ENCODE measurements at regions not wholly inside any gene's neighbourhood (a gene's known extent, or its start where the extent isn't known, plus 50 kb on each side); places are given as distances from the start of the nearest gene placed in this dataset.

DNA sequence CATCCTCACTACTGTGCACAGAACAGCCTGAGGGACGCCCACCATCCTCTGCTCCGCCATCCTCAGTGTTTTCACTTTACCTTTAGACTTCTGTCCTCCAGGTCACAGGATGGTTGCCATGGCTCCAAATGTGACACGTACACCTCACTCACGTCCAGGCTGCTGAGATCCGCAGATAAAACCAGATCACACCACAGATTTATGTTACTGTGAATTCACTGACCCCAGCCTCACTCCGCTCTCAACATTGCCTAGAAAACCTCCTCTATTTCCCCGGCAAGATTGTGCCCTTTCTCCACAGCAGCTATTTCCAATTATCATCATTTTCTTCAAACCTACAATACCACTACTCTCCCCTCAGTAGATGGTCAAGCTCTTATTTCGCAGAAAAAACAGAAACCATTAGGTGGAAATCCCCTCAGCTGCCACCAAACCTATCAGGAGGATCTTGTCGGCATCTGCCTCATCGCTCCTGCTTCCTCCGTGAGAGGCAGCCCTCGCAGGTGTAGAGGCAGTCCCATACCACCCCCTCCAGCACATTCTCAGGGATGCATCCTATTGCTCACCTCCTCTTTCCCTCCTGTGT, 49.8 kb upstream of the SLC1A4 start:
- Histone ChIP-seq H3K27ac (ENCODE audit: extremely low read depth, low read depth, low read length) (no peak overlapping the region), H3K4me1 (ENCODE audit: control insufficient read depth, insufficient read depth, low read length) (no peaks in the 10 kb centered on the region), H3K4me3 (ENCODE audit: low read depth, low read length) (no peak overlapping the region), H3K36me3 (ENCODE audit: control insufficient read depth in 2 of 2, insufficient read depth in 1 of 2, low read length in 2 of 2) (no peaks in the 10 kb centered on the region), H3K9me3 (ENCODE audit: control insufficient read depth, insufficient read depth, low read depth, low read length) (no peaks in the 10 kb centered on the region)
- ChIA-PET CTCF (no interaction called here), POLR2A (no interaction called here)
- TF ChIP-seq ZBTB48 (tag by site-specific recombination; IDR thresholded peaks at IDR 0.05) (no peak), ZNF175 (tag by site-specific recombination; IDR thresholded peaks at IDR 0.05) (no peak), ZNF19 (tag by site-specific recombination; IDR thresholded peaks at IDR 0.05; ENCODE audit: low read depth) (no peak), ZFP3 (tag by site-specific recombination; IDR thresholded peaks at IDR 0.05; ENCODE audit: low read depth) (no peak), ZNF311 (tag by site-specific recombination; IDR thresholded peaks at IDR 0.05; ENCODE audit: borderline replicate concordance) (no peak), ZNF48 (tag by site-specific recombination; IDR thresholded peaks at IDR 0.05) (no peak)

Data from HEK293 (cell line).